ES-I3 (cell line): ENCODE measurements at regions not wholly inside any gene's neighbourhood (a gene's known extent, or its start where the extent isn't known, plus 50 kb on each side); places are given as distances from the start of the nearest gene placed in this dataset.
"Not testable (repeated sequence)": the region's sequence is repeated elsewhere in the genome, so short reads cannot be mapped to it uniquely, and the experiment has no call there.

ENCODE experiments used
- H3K36me3 ChIP-seq: 2 replicates; pipeline ENCODE4 v1.6.1; 2013; ENCODE audit warnings: mild to moderate bottlenecking, low read length, control low read depth, moderate library complexity; ENCODE audit not compliant: insufficient read depth
- H3K4me1 ChIP-seq: 2 replicates; pipeline ENCODE4 v1.6.1; 2013; ENCODE audit warnings: mild to moderate bottlenecking, control low read depth, low read length; ENCODE audit not compliant: insufficient read depth
- H3K9ac ChIP-seq: 2 replicates; pipeline ENCODE4 v1.6.1; 2013; ENCODE audit warnings: low read depth, mild to moderate bottlenecking, low read length, moderate library complexity
- H3K9me3 ChIP-seq: 2 replicates; pipeline ENCODE4 v1.6.1; 2013; ENCODE audit warnings: mild to moderate bottlenecking, low read length, moderate library complexity; ENCODE audit not compliant: control insufficient read depth, insufficient read depth

GRCh38 chr16:22436823-22437652 lies 62.6 kb upstream of the CDR2 start:
- peak overlapping the region; percentile 78 for H3K9ac ChIP-seq
- H3K36me3 ChIP-seq, H3K9me3 ChIP-seq, H3K4me1 ChIP-seq: not testable (repeated sequence)

DNA sequence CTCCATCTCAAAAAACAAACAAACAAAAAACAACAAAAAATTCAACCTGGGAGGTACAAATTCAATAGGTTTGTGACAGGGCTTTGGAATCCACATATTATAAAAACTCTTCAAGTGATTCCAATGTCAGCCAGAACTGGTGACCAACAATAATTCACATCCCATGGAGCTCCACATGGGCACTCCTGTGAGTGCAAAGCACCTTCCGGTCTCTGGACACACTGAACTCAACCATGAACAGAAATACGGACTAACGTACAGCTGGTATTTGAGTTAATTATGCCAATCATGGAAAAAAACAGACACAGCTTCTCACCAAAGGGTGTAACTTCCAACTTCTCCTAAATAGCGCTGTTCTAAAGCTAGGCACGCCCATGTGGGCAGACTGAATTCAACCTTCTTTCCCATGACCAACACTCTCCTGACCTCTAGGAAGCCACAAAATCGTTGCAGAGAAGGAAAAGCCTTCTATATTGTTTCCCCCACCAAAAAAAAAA lies 62.0 kb upstream of the CDR2 start:
- H3K9ac ChIP-seq = peak overlapping the region; percentile 78; the same call in 1 of the 2 replicates
- H3K36me3 ChIP-seq, H3K4me1 ChIP-seq, H3K9me3 ChIP-seq: not testable (repeated sequence)

DNA sequence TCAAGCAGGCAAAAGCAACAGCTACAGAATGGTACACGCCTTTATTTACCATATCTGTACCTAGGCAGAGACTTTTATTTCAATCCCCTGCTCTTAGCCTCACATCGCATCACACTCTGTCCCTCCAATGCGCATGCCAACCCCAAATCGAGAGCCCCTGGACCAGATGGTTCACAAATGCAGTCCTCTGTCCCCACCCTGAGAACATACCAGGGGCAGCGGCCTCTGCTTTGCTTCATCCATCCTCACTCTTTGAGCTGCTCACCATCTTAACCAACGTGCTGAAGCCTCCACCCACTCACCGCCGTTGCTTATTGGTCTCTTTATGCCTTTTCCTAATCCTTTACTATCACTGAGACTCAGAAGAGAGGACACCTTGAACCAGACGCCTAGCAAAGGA lies 56.9 kb upstream of the CDR2 start:
- H3K9ac ChIP-seq, H3K4me1 ChIP-seq, H3K36me3 ChIP-seq, H3K9me3 ChIP-seq: not testable (repeated sequence)

DNA sequence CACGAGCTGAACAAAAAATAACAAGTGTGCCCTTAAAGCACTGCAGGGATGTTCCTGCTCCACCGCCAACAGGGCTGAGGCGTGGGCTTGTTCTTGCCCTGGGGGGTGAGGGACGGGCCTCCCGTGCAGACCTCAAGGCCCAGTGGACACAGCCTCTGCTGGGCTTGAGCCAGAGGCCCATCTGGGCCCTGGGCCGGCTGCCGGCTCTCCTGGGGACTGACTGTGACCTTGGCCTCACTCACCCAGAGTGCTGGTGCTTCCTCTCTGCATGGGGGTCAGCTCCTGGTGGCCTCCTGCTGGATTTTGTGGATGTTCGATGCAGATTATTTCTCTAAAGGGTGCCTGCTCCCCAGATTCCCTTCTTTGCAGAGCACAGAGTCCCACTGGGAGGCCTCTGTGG lies 54.2 kb upstream of the CDR2 start:
- H3K4me1 ChIP-seq = no peaks in the 10 kb centered on the region
- H3K9ac ChIP-seq = no peak overlapping the region
- no peaks in the 10 kb centered on the region for H3K36me3 ChIP-seq
- no peaks in the 10 kb centered on the region for H3K9me3 ChIP-seq

- Histone ChIP-seq H3K36me3 (no peaks in the 10 kb centered on the region), H3K9me3 (no peaks in the 10 kb centered on the region), H3K9ac (no peak overlapping the region), H3K4me1 (no peaks in the 10 kb centered on the region)
These were observed 53.1 kb upstream of the CDR2 start for GRCh38 chr16:22427556-22427955.

GRCh38 chr16:22425847-22426246 lies 51.4 kb upstream of the CDR2 start:
- Histone ChIP-seq H3K9me3 (no peaks in the 10 kb centered on the region), H3K9ac (no peak overlapping the region), H3K4me1 (no peaks in the 10 kb centered on the region), H3K36me3 (no peaks in the 10 kb centered on the region)

GRCh38 chr16:22425036-22425801 lies 50.8 kb upstream of the CDR2 start:
- H3K9ac ChIP-seq = no peak overlapping the region
- no peaks in the 10 kb centered on the region for H3K9me3 ChIP-seq
- no peaks in the 10 kb centered on the region for H3K4me1 ChIP-seq
- no peaks in the 10 kb centered on the region for H3K36me3 ChIP-seq

- no peaks in the 10 kb centered on the region for H3K36me3 ChIP-seq
- H3K9me3 ChIP-seq = no peaks in the 10 kb centered on the region
- H3K9ac ChIP-seq = no peak overlapping the region
- H3K4me1 ChIP-seq = no peaks in the 10 kb centered on the region
These were observed 49.9 kb upstream of the CDR2 start for GRCh38 chr16:22424161-22424937.
